H1 (cell line): ENCODE measurements at regions not wholly inside any gene's neighbourhood (a gene's known extent, or its start where the extent isn't known, plus 50 kb on each side); places are given as distances from the start of the nearest gene placed in this dataset.

Experiments
- EP300 ChIP-seq, 2 experiments: IDR thresholded peaks; 1 replicate in 1 of 2; 2 replicates in 1 of 2; pipeline ENCODE4 v1.6.1; 2011 to 2012; ENCODE audit warnings: low read depth in 2 of 2, low read length in 2 of 2, mild to moderate bottlenecking in 2 of 2, borderline replicate concordance in 1 of 2, inconsistent platforms in 1 of 2, moderate library complexity in 1 of 2
- KDM5A ChIP-seq: fragments of 200-600 bp; IDR thresholded peaks from 2 replicates; pipeline ENCODE4 v1.7.1; 2012; ENCODE audit warnings: mild to moderate bottlenecking, low read length, inconsistent platforms, mixed read lengths
- PHF8 ChIP-seq: fragments of 200-600 bp; sonication (generic); conservative IDR thresholded peaks from 2 replicates; pipeline ENCODE4 v1.7.1; 2012; ENCODE audit warnings: low read depth, mild to moderate bottlenecking, inconsistent platforms, low read length, moderate library complexity
- RFX5 ChIP-seq: IDR thresholded peaks from 2 replicates; pipeline ENCODE4 v1.6.1; 2011; ENCODE audit warnings: low read depth, low read length, improper control_type of control experiment, borderline replicate concordance
- TF ChIP-seq, protein P1 (sequence below): fragments of 300-600 bp; sonication (generic); IDR thresholded peaks from 2 replicates; pipeline ENCODE4 v1.7.1; 2012; ENCODE audit warnings: low read length, moderate library complexity, mild to moderate bottlenecking, inconsistent platforms; ENCODE audit not compliant: insufficient replicate concordance

- TF ChIP-seq, protein P1, sequence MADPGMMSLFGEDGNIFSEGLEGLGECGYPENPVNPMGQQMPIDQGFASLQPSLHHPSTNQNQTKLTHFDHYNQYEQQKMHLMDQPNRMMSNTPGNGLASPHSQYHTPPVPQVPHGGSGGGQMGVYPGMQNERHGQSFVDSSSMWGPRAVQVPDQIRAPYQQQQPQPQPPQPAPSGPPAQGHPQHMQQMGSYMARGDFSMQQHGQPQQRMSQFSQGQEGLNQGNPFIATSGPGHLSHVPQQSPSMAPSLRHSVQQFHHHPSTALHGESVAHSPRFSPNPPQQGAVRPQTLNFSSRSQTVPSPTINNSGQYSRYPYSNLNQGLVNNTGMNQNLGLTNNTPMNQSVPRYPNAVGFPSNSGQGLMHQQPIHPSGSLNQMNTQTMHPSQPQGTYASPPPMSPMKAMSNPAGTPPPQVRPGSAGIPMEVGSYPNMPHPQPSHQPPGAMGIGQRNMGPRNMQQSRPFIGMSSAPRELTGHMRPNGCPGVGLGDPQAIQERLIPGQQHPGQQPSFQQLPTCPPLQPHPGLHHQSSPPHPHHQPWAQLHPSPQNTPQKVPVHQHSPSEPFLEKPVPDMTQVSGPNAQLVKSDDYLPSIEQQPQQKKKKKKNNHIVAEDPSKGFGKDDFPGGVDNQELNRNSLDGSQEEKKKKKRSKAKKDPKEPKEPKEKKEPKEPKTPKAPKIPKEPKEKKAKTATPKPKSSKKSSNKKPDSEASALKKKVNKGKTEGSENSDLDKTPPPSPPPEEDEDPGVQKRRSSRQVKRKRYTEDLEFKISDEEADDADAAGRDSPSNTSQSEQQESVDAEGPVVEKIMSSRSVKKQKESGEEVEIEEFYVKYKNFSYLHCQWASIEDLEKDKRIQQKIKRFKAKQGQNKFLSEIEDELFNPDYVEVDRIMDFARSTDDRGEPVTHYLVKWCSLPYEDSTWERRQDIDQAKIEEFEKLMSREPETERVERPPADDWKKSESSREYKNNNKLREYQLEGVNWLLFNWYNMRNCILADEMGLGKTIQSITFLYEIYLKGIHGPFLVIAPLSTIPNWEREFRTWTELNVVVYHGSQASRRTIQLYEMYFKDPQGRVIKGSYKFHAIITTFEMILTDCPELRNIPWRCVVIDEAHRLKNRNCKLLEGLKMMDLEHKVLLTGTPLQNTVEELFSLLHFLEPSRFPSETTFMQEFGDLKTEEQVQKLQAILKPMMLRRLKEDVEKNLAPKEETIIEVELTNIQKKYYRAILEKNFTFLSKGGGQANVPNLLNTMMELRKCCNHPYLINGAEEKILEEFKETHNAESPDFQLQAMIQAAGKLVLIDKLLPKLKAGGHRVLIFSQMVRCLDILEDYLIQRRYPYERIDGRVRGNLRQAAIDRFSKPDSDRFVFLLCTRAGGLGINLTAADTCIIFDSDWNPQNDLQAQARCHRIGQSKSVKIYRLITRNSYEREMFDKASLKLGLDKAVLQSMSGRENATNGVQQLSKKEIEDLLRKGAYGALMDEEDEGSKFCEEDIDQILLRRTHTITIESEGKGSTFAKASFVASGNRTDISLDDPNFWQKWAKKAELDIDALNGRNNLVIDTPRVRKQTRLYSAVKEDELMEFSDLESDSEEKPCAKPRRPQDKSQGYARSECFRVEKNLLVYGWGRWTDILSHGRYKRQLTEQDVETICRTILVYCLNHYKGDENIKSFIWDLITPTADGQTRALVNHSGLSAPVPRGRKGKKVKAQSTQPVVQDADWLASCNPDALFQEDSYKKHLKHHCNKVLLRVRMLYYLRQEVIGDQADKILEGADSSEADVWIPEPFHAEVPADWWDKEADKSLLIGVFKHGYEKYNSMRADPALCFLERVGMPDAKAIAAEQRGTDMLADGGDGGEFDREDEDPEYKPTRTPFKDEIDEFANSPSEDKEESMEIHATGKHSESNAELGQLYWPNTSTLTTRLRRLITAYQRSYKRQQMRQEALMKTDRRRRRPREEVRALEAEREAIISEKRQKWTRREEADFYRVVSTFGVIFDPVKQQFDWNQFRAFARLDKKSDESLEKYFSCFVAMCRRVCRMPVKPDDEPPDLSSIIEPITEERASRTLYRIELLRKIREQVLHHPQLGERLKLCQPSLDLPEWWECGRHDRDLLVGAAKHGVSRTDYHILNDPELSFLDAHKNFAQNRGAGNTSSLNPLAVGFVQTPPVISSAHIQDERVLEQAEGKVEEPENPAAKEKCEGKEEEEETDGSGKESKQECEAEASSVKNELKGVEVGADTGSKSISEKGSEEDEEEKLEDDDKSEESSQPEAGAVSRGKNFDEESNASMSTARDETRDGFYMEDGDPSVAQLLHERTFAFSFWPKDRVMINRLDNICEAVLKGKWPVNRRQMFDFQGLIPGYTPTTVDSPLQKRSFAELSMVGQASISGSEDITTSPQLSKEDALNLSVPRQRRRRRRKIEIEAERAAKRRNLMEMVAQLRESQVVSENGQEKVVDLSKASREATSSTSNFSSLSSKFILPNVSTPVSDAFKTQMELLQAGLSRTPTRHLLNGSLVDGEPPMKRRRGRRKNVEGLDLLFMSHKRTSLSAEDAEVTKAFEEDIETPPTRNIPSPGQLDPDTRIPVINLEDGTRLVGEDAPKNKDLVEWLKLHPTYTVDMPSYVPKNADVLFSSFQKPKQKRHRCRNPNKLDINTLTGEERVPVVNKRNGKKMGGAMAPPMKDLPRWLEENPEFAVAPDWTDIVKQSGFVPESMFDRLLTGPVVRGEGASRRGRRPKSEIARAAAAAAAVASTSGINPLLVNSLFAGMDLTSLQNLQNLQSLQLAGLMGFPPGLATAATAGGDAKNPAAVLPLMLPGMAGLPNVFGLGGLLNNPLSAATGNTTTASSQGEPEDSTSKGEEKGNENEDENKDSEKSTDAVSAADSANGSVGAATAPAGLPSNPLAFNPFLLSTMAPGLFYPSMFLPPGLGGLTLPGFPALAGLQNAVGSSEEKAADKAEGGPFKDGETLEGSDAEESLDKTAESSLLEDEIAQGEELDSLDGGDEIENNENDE, result no peak
- no peak for TF ChIP-seq EP300 (IDR thresholded peaks at IDR 0.05; ENCODE audit: borderline replicate concordance in 1 of 2, low read depth in 2 of 2, low read length in 2 of 2)
- no peak for TF ChIP-seq KDM5A
- no peak for TF ChIP-seq RFX5
- TF ChIP-seq PHF8, result no peak
- TF ChIP-seq, all 59 proteins: peak for 0
Observed at GRCh38 chr18:78171954-78172353, 807.7 kb upstream of the SALL3 start (continued).
